ENCODE measurements at regions not wholly inside any gene's neighbourhood (a gene's known extent, or its start where the extent isn't known, plus 50 kb on each side); places are given as distances from the start of the nearest gene placed in this dataset.
"Not testable (repeated sequence)": the region's sequence is repeated elsewhere in the genome, so short reads cannot be mapped to it uniquely, and the experiment has no call there.

- Histone ChIP-seq H3K4me1 (ENCODE audit: insufficient read depth) (no peaks in the 10 kb centered on the region), H3K36me3 (replicated peaks; ENCODE audit: insufficient read depth, low read depth) (no peaks in the 10 kb centered on the region), H3K4me3 (no peak overlapping the region), H2AFZ (no peak overlapping the region), H3K27me3 (no peaks in the 10 kb centered on the region), H3K79me2 (no peaks in the 10 kb centered on the region), H4K20me1 (ENCODE audit: insufficient read depth, poor library complexity, severe bottlenecking) (no peaks in the 10 kb centered on the region), H3K27ac (no peak overlapping the region), H3K4me2 (no peak overlapping the region), H3K9me3 (ENCODE audit: low read depth) (no peaks in the 10 kb centered on the region), H3K9me2 (replicated peaks; ENCODE audit: insufficient read depth) (no peaks in the 10 kb centered on the region)
- no peak for DNase-seq (ENCODE audit: low spot score)
- TF ChIP-seq EZH2 (IDR thresholded peaks at IDR 0.05; ENCODE audit: borderline replicate concordance), result no peak
- no peak for TF ChIP-seq CTCF (IDR thresholded peaks at IDR 0.05; ENCODE audit: poor library complexity)
- TF ChIP-seq EZH2phosphoT487 (IDR thresholded peaks at IDR 0.05; ENCODE audit: low read depth, severe bottlenecking, unreplicated experiment), result no peak
- 80% methylated on average over 3 of the region's 3 CpGs for WGBS (ENCODE audit: low lambda C conversion rate, missing lambda C conversion rate)
Measured at GRCh38 chrX:19237901-19238300, 105.8 kb upstream of the PDHA1 start.

GRCh38 chrX:19243431-19243830 is 100.3 kb upstream of the PDHA1 start:
- no peak overlapping the region for H2AFZ ChIP-seq
- TF ChIP-seq EZH2phosphoT487 (IDR thresholded peaks at IDR 0.05; ENCODE audit: low read depth, severe bottlenecking, unreplicated experiment) (no peak), CTCF (IDR thresholded peaks at IDR 0.05; ENCODE audit: poor library complexity) (no peak), EZH2 (IDR thresholded peaks at IDR 0.05; ENCODE audit: borderline replicate concordance) (no peak)
- H3K4me2 ChIP-seq, result no peak overlapping the region
- no peak overlapping the region for H3K27ac ChIP-seq
- H4K20me1 ChIP-seq (ENCODE audit: insufficient read depth, poor library complexity, severe bottlenecking), result no peaks in the 10 kb centered on the region
- DNase-seq (ENCODE audit: low spot score), result no peak
- H3K27me3 ChIP-seq, result no peaks in the 10 kb centered on the region
- 72% methylated on average over 5 of the region's 5 CpGs for WGBS (ENCODE audit: low lambda C conversion rate, missing lambda C conversion rate)
- H3K4me3 ChIP-seq, result no peak overlapping the region
- H3K9me3 ChIP-seq (ENCODE audit: low read depth), result no peaks in the 10 kb centered on the region
- H3K9me2 ChIP-seq (replicated peaks; ENCODE audit: insufficient read depth), result no peaks in the 10 kb centered on the region
- H3K36me3 ChIP-seq (replicated peaks; ENCODE audit: insufficient read depth, low read depth), result no peaks in the 10 kb centered on the region
- H3K79me2 ChIP-seq, result no peaks in the 10 kb centered on the region
- no peaks in the 10 kb centered on the region for H3K4me1 ChIP-seq (ENCODE audit: insufficient read depth)

- not testable (repeated sequence) for H3K4me3 ChIP-seq; H3K4me1 ChIP-seq (ENCODE audit: insufficient read depth); H3K9me3 ChIP-seq (ENCODE audit: low read depth); H3K27ac ChIP-seq; H4K20me1 ChIP-seq (ENCODE audit: insufficient read depth, poor library complexity, severe bottlenecking); H2AFZ ChIP-seq; H3K79me2 ChIP-seq; H3K9me2 ChIP-seq (replicated peaks; ENCODE audit: insufficient read depth); DNase-seq (ENCODE audit: low spot score); H3K4me2 ChIP-seq; H3K27me3 ChIP-seq; H3K36me3 ChIP-seq (replicated peaks; ENCODE audit: insufficient read depth, low read depth)
- WGBS (ENCODE audit: low lambda C conversion rate, missing lambda C conversion rate), result 55% methylated on average over 6 of the region's 6 CpGs
Measured at GRCh38 chrX:19244921-19245320, 98.8 kb upstream of the PDHA1 start.

GRCh38 chrX:19245711-19246269 is 97.9 kb upstream of the PDHA1 start:
- Histone ChIP-seq H3K9me2 (replicated peaks; ENCODE audit: insufficient read depth) (no peaks in the 10 kb centered on the region), H4K20me1 (ENCODE audit: insufficient read depth, poor library complexity, severe bottlenecking) (no peaks in the 10 kb centered on the region), H3K4me2 (no peak overlapping the region), H3K4me1 (ENCODE audit: insufficient read depth) (no peaks in the 10 kb centered on the region), H3K9me3 (ENCODE audit: low read depth) (no peaks in the 10 kb centered on the region), H3K79me2 (no peaks in the 10 kb centered on the region), H3K27ac (no peak overlapping the region), H3K4me3 (no peak overlapping the region), H2AFZ (no peak overlapping the region), H3K36me3 (replicated peaks; ENCODE audit: insufficient read depth, low read depth) (no peaks in the 10 kb centered on the region), H3K27me3 (no peaks in the 10 kb centered on the region)
- TF ChIP-seq EZH2 (IDR thresholded peaks at IDR 0.05; ENCODE audit: borderline replicate concordance) (no peak), EZH2phosphoT487 (IDR thresholded peaks at IDR 0.05; ENCODE audit: low read depth, severe bottlenecking, unreplicated experiment) (no peak)
- 56% methylated on average over 4 of the region's 4 CpGs for WGBS (ENCODE audit: low lambda C conversion rate, missing lambda C conversion rate)
- no peak for DNase-seq (ENCODE audit: low spot score)
